H1 (cell line): ENCODE measurements at regions not wholly inside any gene's neighbourhood (a gene's known extent, or its start where the extent isn't known, plus 50 kb on each side); places are given as distances from the start of the nearest gene placed in this dataset.

ENCODE experiments used
- ASH2L ChIP-seq: fragments of 200-600, 300-600 bp; sonication (generic); IDR thresholded peaks from one replicate; pipeline ENCODE4 v1.7.1; 2017; ENCODE audit warnings: low read length
- BACH1 ChIP-seq: IDR thresholded peaks from 2 replicates; pipeline ENCODE4 v1.6.1; 2012; ENCODE audit warnings: low read length, improper control_type of control experiment
- CHD7 ChIP-seq: fragments of 300-600 bp; sonication (generic); IDR thresholded peaks from 2 replicates; pipeline ENCODE4 v1.7.1; 2012; ENCODE audit warnings: low read length, moderate library complexity, mild to moderate bottlenecking, inconsistent platforms; ENCODE audit not compliant: insufficient replicate concordance
- EZH2 ChIP-seq: fragments of 200-600 bp; sonication (generic); IDR thresholded peaks from 2 replicates; pipeline ENCODE4 v1.7.1; 2012; ENCODE audit warnings: low read depth, mild to moderate bottlenecking, moderate library complexity, low read length, inconsistent platforms; ENCODE audit not compliant: severe bottlenecking
- KDM1A ChIP-seq: fragments of 200-600, 300-600 bp; sonication (generic); IDR thresholded peaks from 2 replicates; pipeline ENCODE4 v1.7.1; 2016; ENCODE audit warnings: mild to moderate bottlenecking, low read length, borderline replicate concordance
- RAD21 ChIP-seq, 2 experiments: IDR thresholded peaks in 1 of 2; conservative IDR thresholded peaks in 1 of 2; 2 replicates each; pipeline ENCODE4 v1.6.1; 2011; ENCODE audit warnings: low read depth in 2 of 2, low read length in 2 of 2, improper control_type of control experiment in 1 of 2, inconsistent platforms in 1 of 2, mild to moderate bottlenecking in 1 of 2, moderate library complexity in 1 of 2
- SUZ12 ChIP-seq: fragments of 200-600 bp; sonication (generic); IDR thresholded peaks from 2 replicates; pipeline ENCODE4 v1.6.1; 2012; ENCODE audit warnings: mild to moderate bottlenecking, inconsistent platforms, low read length, moderate library complexity, mixed read lengths
- ZNF274 ChIP-seq: IDR thresholded peaks from 2 replicates; pipeline ENCODE4 v1.7.0; 2012; ENCODE audit warnings: low read length, borderline replicate concordance; ENCODE audit errors: extremely low read depth

- TF ChIP-seq CHD7 (no peak), KDM1A (no peak), EZH2 (no peak), SUZ12 (no peak), RAD21 (IDR thresholded peaks at IDR 0.05 in 1 of 2, conservative IDR thresholded peaks at IDR 0.05 in 1 of 2; ENCODE audit: low read depth in 2 of 2, low read length in 2 of 2) (no peak), ASH2L (no peak), ZNF274 (no peak), BACH1 (no peak)
These were observed 61.8 kb upstream of the MED9 start (continued) for GRCh38 chr17:17415006-17415405.
